Keratinocyte (primary cell): ENCODE measurements at regions not wholly inside any gene's neighbourhood (a gene's known extent, or its start where the extent isn't known, plus 50 kb on each side); places are given as distances from the start of the nearest gene placed in this dataset.

Experiments
- EZH2 ChIP-seq: IDR thresholded peaks from one replicate; pipeline ENCODE4 v1.6.1; 2012; ENCODE audit warnings: inconsistent platforms, mild to moderate bottlenecking, low read length, moderate library complexity
- TF ChIP-seq, protein P1 (sequence below), 3 experiments: IDR thresholded peaks in 1 of 3; conservative IDR thresholded peaks in 1 of 3; optimal IDR thresholded peaks in 1 of 3; 2 replicates in 2 of 3; 3 replicates in 1 of 3; pipeline versions ENCODE3 to v1.5.1; 2011; ENCODE audit warnings: low read length in 3 of 3, mild to moderate bottlenecking in 3 of 3, moderate library complexity in 2 of 3, control low read depth in 1 of 3, inconsistent platforms in 1 of 3; ENCODE audit not compliant: insufficient read depth in 2 of 3; ENCODE audit errors: extremely low read depth in 1 of 3

DNA sequence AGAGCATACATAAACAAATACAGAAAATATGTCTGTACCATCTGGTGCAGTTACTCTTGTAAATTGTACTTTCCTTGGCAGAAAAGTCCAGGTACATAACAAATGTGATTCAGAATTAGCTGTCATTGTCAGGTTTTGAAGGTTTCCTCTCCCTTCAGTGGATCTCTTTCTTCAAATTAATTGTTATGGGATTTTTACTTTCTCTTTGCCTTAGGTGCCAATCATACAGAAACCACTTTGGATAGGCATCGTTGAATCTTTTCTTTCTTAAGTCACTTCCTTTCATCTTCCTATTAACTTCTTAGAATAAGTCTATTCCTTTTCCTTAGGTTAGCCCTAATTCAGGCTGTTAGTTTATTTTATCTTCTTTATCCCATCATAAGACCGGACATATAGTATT lies 1992.1 kb upstream of the IGFBP7 start:
- TF ChIP-seq, protein P1, sequence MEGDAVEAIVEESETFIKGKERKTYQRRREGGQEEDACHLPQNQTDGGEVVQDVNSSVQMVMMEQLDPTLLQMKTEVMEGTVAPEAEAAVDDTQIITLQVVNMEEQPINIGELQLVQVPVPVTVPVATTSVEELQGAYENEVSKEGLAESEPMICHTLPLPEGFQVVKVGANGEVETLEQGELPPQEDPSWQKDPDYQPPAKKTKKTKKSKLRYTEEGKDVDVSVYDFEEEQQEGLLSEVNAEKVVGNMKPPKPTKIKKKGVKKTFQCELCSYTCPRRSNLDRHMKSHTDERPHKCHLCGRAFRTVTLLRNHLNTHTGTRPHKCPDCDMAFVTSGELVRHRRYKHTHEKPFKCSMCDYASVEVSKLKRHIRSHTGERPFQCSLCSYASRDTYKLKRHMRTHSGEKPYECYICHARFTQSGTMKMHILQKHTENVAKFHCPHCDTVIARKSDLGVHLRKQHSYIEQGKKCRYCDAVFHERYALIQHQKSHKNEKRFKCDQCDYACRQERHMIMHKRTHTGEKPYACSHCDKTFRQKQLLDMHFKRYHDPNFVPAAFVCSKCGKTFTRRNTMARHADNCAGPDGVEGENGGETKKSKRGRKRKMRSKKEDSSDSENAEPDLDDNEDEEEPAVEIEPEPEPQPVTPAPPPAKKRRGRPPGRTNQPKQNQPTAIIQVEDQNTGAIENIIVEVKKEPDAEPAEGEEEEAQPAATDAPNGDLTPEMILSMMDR (optimal IDR thresholded peaks at IDR 0.05 in 1 of 3, IDR thresholded peaks at IDR 0.05 in 1 of 3, conservative IDR thresholded peaks at IDR 0.05 in 1 of 3; ENCODE audit: extremely low read depth in 1 of 3, insufficient read depth in 2 of 3, low read length in 3 of 3) = no peak
- TF ChIP-seq EZH2 = no peak
